Testis (tissue), 2 donors: ENCODE measurements at regions not wholly inside any gene's neighbourhood (a gene's known extent, or its start where the extent isn't known, plus 50 kb on each side); places are given as distances from the start of the nearest gene placed in this dataset.

Experiments used
- DNase-seq: peaks from one replicate; pipeline ENCODE4 v3.0.0-alpha.2; 2019
- H3K27ac ChIP-seq, 2 donors: fragments of 200-600 bp; sonication (generic); one replicate each; pipeline ENCODE4 v1.5.1; 2019
- H3K27me3 ChIP-seq: fragments of 200-600 bp; sonication (generic); one replicate; pipeline ENCODE4 v1.5.1; 2019
- H3K36me3 ChIP-seq: fragments of 200-600 bp; sonication (generic); one replicate; pipeline ENCODE4 v1.5.1; 2017; ENCODE audit warnings: low read depth; ENCODE audit errors: missing control alignments
- H3K4me1 ChIP-seq: fragments of 200-600 bp; sonication (generic); one replicate; pipeline ENCODE4 v1.5.1; 2019
- H3K4me3 ChIP-seq, 2 donors: fragments of 200-600 bp; sonication (generic); one replicate each; pipeline ENCODE4 v1.5.1; 2017 to 2019
- H3K9me3 ChIP-seq: fragments of 200-600 bp; sonication (generic); one replicate; pipeline ENCODE4 v1.5.1; 2017
- CTCF ChIP-seq, 3 experiments: fragments of 450-650 bp in 2 of 3; fragments of 200-600 bp in 1 of 3; sonication (generic) in 1 of 3; IDR thresholded peaks; one replicate each; pipeline ENCODE4 v1.5.1; 2016 to 2019; ENCODE audit warnings: antibody characterized with exemption in 3 of 3, mild to moderate bottlenecking in 2 of 3, moderate library complexity in 1 of 3
- POLR2A ChIP-seq: fragments of 450-650 bp; IDR thresholded peaks from one replicate; pipeline ENCODE4 v1.6.1; 2017; ENCODE audit warnings: antibody characterized with exemption, mild to moderate bottlenecking, moderate library complexity
- WGBS, 2 donors: methylation state at CpG; one replicate each; pipeline ENCODE4 v1.1.5; 2018; 5-methylcytosine and 5-hydroxymethylcytosine counted together
- intact Hi-C: fragments of 100-400 bp; cut with DNase I; formaldehyde crosslinking; loops from one replicate; pipeline ENCODE4 v1.15.1; 2023; ENCODE audit warnings: low total_unique reads

- TF ChIP-seq CTCF (IDR thresholded peaks at IDR 0.05) (no peak), POLR2A (no peak)
- H3K27me3 ChIP-seq = no peaks in the 10 kb centered on the region
- no peak overlapping the region for H3K27ac ChIP-seq
- no peaks in the 10 kb centered on the region for H3K4me1 ChIP-seq
- DNase-seq = no peak
- no peaks in the 10 kb centered on the region for H3K36me3 ChIP-seq
- no peaks in the 10 kb centered on the region for H3K9me3 ChIP-seq
- intact Hi-C loops = no loop called here
- WGBS, 2 donors = 89 to 93% methylated on average over 4 of the region's 4 CpGs
- no peak overlapping the region for H3K4me3 ChIP-seq
These were observed 184.4 kb downstream of the PLK2 start for GRCh38 chr5:58275516-58275915.

- intact Hi-C loops = no loop called here
- Histone ChIP-seq H3K4me3 (no peak overlapping the region), H3K27ac (no peak overlapping the region), H3K27me3 (no peaks in the 10 kb centered on the region), H3K9me3 (no peaks in the 10 kb centered on the region), H3K36me3 (no peaks in the 10 kb centered on the region), H3K4me1 (no peaks in the 10 kb centered on the region)
- no peak for DNase-seq
- TF ChIP-seq POLR2A = no peak
- no peak for TF ChIP-seq CTCF (IDR thresholded peaks at IDR 0.05)
These were observed 185.7 kb downstream of the PLK2 start for GRCh38 chr5:58274191-58274590.

DNA sequence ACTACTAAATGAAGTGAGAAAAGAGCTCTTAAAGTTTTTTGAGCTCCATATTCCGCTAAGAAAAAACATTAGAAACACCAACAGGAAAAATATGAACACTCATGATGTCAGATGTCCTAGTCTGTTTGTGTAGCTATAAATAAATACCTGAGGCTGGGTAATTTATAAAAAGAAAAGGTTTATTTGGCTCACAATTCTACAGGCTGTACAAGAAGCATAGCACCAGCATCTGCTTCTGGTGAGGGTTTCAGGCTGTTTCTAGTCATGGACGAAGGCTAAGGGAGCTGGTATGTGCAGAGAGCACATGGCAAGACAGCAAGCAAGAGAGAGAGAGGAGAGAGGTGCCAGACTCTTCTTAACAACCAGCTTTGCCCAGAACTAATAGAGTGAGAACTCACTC lies 186.2 kb downstream of the PLK2 start:
- Histone ChIP-seq H3K4me1 (no peaks in the 10 kb centered on the region), H3K4me3 (no peak overlapping the region), H3K36me3 (no peaks in the 10 kb centered on the region), H3K9me3 (no peaks in the 10 kb centered on the region), H3K27ac (no peak overlapping the region), H3K27me3 (no peaks in the 10 kb centered on the region)
- WGBS, 2 donors = 72 to 79% methylated on average over 2 of the region's 2 CpGs
- TF ChIP-seq CTCF (IDR thresholded peaks at IDR 0.05) (no peak), POLR2A (no peak)
- no peak for DNase-seq
- intact Hi-C loops = no loop called here

- 67 to 68% methylated on average over 4 of the region's 4 CpGs for WGBS, 2 donors
- H3K27ac ChIP-seq = no peak overlapping the region
- intact Hi-C loops = no loop called here
- H3K4me3 ChIP-seq = no peak overlapping the region
- H3K27me3 ChIP-seq = no peaks in the 10 kb centered on the region
- H3K9me3 ChIP-seq = no peaks in the 10 kb centered on the region
- TF ChIP-seq POLR2A (no peak), CTCF (IDR thresholded peaks at IDR 0.05) (no peak)
- H3K36me3 ChIP-seq = no peaks in the 10 kb centered on the region
- DNase-seq = no peak
- no peaks in the 10 kb centered on the region for H3K4me1 ChIP-seq
These were observed 191.6 kb downstream of the PLK2 start for GRCh38 chr5:58268268-58268667.

- DNase-seq = no peak
- intact Hi-C loops = no loop called here
- H3K4me1 ChIP-seq = no peaks in the 10 kb centered on the region
These were observed 193.5 kb downstream of the PLK2 start for GRCh38 chr5:58266402-58266801.

More at GRCh38 chr5:58266402-58266801, 193.5 kb downstream of the PLK2 start:
- TF ChIP-seq POLR2A (no peak), CTCF (IDR thresholded peaks at IDR 0.05) (no peak)
- H3K27ac ChIP-seq = no peak overlapping the region
- H3K9me3 ChIP-seq = no peaks in the 10 kb centered on the region
- H3K36me3 ChIP-seq = no peaks in the 10 kb centered on the region
- no peaks in the 10 kb centered on the region for H3K27me3 ChIP-seq
- H3K4me3 ChIP-seq = no peak overlapping the region
